SH-SY5Y (cell line): ENCODE measurements at regions not wholly inside any gene's neighbourhood (a gene's known extent, or its start where the extent isn't known, plus 50 kb on each side); places are given as distances from the start of the nearest gene placed in this dataset.

Experiments used
- GATA2 ChIP-seq: IDR thresholded peaks from 2 replicates; pipeline ENCODE4 v1.6.1; 2011; ENCODE audit warnings: mild to moderate bottlenecking, low read depth, low read length
- GATA3 ChIP-seq: IDR thresholded peaks from 2 replicates; pipeline ENCODE4 v1.6.1; 2011; ENCODE audit warnings: low read depth, mild to moderate bottlenecking, low read length, moderate library complexity

DNA sequence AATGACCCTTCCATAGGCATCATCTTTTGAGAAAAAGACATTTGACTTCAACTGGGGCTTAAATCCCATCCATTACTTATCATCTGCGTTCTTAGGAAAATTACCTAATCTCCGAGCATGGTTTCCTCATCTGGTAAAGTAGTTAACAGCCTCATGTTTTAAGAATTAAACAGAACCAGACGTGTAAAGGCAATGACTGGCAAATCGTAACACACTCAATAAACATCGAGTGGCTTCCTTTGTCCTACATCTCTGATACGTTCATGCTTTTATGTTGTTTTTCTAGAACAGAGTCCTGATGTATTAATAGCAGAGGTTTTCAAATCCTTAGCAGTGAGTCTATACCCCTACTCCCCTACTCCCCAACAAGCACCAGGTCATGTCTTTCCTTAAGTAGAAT, 189.7 kb upstream of the RGS6 start:
- TF ChIP-seq GATA2: no peak
- no peak for TF ChIP-seq GATA3
